Stimulated activated CD8-positive, alpha-beta memory T cell treated with anti-CD3 and anti-CD28 coated beads, Interleukin-7, amount 100 ng/mL, for 1 hour (primary cell): ENCODE measurements at regions not wholly inside any gene's neighbourhood (a gene's known extent, or its start where the extent isn't known, plus 50 kb on each side); places are given as distances from the start of the nearest gene placed in this dataset.
"Not testable (repeated sequence)": the region's sequence is repeated elsewhere in the genome, so short reads cannot be mapped to it uniquely, and the experiment has no call there.

Experiments used
- DNase-seq, 2 donors: peaks; one replicate each; pipeline ENCODE4 v3.0.0-alpha.2; 2020; ENCODE audit warnings: low read depth in 2 of 2

GRCh38 chr11:82536706-82537105 lies 197.0 kb downstream of the FAM181B start:
- no peak for DNase-seq

GRCh38 chr11:82533628-82534327 lies 199.9 kb downstream of the FAM181B start:
- DNase-seq: no peak

GRCh38 chr11:82529936-82530335 lies 203.7 kb downstream of the FAM181B start:
- DNase-seq: no peak

DNA sequence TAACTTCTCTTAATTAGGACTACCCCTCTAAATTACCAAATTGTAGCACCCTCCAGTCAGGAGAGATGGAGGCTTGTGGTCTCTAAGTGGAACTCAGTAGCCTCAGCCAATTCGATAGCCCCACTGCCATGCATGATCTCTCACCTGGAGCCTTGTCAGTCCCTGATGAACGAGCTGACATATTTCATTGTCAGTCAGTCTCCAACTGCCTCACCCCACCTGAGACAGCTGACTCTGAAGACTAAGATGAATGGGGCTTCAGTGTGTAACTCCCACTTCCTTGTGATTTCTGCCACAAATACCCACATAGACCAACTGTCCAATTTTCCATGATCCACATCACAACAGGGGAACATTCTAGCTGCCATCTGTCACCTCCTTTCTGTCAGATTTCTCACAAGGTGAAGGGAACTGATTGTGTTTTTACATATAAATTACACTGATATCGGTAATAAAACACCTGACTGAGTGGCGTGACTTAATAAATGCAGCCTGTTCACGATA lies 206.5 kb downstream of the FAM181B start:
- no peak for DNase-seq

GRCh38 chr11:82523141-82523540 lies 210.5 kb downstream of the FAM181B start:
- DNase-seq: no peak

GRCh38 chr11:82521427-82521826 lies 212.2 kb downstream of the FAM181B start:
- no peak for DNase-seq

- DNase-seq: no peak
Measured at GRCh38 chr11:82507288-82507687, 226.4 kb downstream of the FAM181B start.

DNA sequence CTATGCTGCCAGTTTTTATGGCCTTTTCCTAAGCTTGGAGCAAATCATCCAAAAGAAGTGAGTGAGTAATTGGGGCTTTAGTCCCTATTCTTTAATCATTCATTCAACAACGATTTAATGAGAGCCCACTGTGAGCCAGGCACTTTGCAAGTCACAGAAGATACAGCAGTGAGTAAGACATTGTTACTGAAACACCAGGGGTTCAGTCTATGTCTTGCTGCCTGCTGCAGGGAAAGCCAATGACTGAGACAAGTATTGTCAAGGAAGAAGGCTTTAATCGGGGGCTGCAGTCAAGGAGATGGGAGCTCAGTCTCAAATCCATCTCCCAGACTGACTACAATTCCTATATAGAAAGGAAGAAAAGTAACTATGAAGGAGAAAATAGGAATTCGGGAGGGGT lies 228.3 kb downstream of the FAM181B start:
- DNase-seq: no peak

GRCh38 chr11:82501174-82501573 lies 232.5 kb downstream of the FAM181B start:
- not testable (repeated sequence) for DNase-seq

DNA sequence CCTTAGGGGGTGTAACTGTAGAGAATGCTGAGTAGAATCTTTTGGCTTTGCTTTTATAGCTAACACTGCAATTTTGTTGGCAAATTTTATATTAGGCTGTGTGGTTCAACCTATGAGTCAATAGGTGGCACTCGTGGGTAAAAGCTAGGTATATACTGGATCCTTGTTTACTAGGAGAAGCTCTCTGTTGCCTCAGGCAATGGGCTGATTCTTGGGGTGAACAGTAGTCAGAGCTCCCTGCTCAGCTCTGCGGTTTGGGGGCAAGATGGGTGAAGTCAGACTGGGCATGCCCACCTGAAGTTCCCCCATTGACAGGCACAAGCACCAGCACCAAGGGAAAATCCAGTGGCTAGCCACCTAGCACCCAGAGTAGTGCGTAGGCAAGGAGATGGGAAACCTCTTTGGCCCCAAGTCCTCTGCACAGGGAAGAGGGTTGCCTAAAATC lies 238.7 kb downstream of the FAM181B start:
- DNase-seq: no peak

- no peak for DNase-seq
Measured at GRCh38 chr11:82474876-82475275, 258.8 kb downstream of the FAM181B start.

DNA sequence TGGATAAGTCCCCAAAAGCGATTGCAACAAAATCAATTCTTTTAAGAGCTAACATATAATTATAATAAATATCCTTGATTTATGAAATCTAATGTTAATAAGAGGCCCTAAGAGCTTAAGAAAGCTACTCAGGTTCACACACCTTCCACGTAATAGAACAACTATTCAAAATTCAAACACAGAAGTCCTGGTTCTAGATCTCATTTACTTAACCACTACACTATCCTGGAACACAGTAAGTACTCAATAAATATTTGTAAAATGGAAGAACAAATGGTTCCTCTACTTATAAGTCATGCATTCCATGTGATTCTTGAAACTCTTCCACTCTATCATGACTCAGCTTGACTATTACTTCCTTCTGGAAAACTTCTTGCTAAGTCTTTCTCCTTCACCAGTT lies 268.2 kb downstream of the FAM181B start:
- DNase-seq: no peak

DNA sequence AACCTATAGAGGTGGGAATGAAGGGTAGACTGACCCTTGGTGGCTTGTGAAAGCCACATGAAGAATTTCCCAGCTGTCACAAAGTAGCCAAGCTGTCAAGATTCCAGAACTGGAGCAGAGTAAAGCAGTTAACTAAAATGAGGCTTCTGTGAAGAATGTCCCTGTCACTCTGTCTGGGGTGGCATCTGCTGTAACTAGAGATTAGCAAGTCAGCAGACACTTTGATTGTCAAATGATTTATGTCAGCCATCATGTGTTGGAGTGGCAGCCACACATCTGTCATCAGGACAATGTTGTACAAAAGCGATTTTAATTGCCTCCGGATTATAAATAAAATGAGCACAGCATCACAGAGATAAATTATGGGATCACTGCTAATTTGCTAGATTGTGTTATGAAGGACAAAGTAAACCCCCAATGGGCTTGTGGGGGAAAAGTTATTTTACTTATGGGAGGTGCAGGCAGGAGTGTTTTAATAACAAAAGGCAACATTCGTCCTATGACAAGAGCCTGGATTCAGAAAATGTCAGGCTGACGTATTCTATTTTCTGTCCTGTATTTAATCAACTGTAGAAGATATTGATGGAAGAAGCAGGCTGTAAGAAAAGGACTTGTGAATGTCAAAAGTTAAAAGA lies 270.9 kb downstream of the FAM181B start:
- no peak for DNase-seq

- DNase-seq: no peak
Measured at GRCh38 chr11:82458761-82459160, 274.9 kb downstream of the FAM181B start.

DNA sequence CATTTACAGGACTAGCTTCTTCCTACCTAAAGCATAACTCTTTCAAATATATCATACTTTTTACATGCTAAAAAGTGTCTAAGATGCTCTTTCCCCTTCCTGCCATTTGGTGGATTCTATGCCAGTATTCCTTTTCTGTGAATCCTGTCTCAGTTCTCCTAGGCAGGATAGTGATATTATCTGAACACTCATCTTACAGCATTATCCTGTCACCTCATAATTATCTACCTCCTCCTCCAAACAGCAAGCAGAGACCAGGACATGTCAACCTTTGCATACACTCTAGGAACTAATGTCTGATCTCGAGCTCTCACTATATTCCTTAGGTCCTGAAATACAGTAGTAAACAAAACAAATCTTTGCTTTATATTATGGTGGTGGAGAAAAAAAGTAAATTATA lies 275.5 kb downstream of the FAM181B start:
- no peak for DNase-seq

DNA sequence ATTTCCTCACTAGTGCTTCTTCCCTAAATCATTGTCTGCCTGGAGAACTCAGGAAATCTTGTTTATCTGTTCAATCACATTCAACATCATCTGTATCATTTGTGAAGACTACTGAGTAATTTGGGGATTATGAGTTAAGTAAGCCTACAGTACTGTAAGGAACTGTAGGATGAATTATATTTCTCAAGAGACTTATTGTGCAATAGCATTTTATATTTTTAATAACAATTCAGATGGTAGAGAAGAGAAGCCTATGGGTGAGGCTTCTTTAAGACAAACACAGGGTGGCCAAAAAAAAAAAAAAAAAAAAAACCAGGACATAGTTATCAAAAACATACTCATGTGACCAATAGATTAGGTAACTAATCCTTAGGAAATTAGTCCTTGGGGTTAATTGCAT lies 282.7 kb downstream of the FAM181B start:
- DNase-seq: no peak

DNA sequence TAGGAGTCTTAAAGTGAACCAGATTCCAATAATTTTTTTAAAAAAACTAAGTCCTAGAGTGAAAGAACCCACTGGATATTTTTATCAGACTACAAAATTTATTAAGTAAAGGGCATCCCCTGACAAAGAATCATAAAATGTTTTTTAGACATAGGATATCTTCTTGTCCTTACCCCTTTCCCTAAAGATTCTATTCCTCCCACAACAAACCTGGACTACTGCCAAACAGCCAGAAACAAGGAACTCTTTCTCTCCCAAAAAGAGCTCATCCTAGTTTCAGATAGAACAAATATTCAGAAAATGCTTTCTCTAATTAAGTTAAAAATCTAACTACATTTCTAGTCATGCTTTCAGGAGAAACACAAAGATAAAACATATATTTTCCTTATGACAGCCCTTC lies 327.1 kb downstream of the FAM181B start:
- DNase-seq: no peak

- no peak for DNase-seq
Measured at GRCh38 chr11:82405421-82405820, 328.2 kb downstream of the FAM181B start.

GRCh38 chr11:82404981-82405380 lies 328.7 kb downstream of the FAM181B start:
- DNase-seq: no peak

DNA sequence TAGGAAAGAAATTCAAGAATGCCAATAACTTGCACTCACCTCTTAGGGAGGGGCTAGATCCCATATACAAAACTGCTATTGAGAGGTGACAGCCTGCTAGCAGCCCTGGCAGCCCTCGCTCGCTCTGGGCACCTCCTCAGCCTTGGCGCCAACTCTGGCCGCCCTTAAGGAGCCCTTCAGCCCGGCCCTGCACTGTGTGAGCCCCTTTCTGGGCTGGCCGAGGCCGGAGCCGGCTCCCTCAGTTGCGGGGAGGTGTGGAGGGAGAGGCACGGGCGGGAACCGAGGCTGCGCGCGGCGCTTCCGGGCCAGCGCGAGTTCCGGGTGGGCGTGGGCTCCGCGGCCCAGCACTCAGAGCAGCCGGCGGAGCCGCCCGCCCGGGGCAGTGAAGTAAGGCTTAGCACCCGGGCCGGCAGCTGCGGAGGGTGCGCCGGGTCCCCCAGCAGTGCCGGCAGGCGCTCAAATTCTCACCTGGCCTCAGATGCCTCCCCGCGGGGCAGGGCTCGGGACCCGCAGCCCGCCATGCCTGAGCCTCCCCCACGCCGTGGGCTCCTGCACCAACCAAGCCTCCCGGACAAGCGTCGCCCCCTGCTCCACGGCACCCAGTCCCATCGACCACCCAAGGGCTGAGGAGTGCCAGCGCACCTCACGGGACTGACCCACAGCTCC lies 329.9 kb downstream of the FAM181B start:
- DNase-seq: no peak

DNA sequence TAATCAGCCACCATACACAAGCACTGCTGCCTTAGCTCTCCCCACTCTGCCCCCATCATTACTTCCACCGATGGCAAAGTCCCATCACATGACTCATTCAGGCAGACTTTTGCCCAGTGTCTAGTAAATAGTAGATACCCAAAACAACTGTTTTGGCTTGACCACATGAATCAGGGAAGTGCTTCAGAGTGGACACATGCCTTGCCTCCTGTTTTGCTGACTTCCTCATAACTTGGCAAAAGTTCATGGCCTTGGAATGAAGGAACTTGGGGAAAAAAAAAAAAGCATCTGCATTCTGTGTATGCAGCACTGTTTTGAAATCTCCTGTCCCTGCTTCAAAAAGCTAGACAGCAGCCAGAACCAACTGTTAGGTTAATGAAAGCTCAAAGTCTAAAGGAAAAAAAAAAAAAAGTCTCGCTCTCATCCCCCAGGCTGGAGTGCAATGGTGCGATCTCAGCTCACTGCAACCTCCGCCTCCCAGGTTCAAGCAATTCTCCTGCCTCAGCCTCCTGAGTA lies 335.3 kb downstream of the FAM181B start:
- DNase-seq: no peak

DNA sequence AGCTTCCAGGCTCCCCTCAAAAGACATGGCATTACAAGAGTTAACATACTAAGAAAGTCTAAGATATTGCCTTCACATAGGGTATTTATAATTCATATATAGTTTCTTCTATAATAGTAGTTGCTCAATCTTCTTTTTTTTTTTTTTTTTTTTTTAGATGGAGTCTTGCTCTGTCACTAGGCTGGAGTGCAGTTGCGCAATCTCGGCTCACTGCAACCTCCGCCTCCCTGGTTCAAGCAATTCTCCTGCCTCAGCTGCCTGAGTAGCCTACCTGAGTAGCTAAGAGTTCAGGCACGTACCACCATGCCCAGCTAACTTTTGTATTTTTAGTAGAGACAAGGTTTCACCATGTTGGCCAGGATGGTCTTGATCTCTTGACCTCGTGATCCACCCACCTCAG lies 337.0 kb downstream of the FAM181B start:
- DNase-seq: not testable (repeated sequence)

- no peak for DNase-seq
Measured at GRCh38 chr11:82384308-82384707, 349.4 kb downstream of the FAM181B start.
